HepG2 (cell line): ENCODE measurements at regions not wholly inside any gene's neighbourhood (a gene's known extent, or its start where the extent isn't known, plus 50 kb on each side); places are given as distances from the start of the nearest gene placed in this dataset.

Experiments
- ATAC-seq: fragments of 200-7000 bp; cut with Tn5 transposase; 3 replicates; pipeline ENCODE4 v1.9.1; 2020; ENCODE audit warnings: mild to moderate bottlenecking, moderate library complexity
- BruUV-seq: library from RNA; stranded (reverse); fragments of 400-500 nt; replicated peaks from 2 replicates; lab custom pipeline; 2021; lab: Mats Ljungman, UMichigan
- CTCF ChIA-PET: fragments of 300-600 bp; formaldehyde crosslinking; extraction: SDS; loops from one replicate; lab custom pipeline; 2021; ENCODE audit warnings: low total read pairs, inconsistent platforms, low intra/inter-chr PET ratio; lab: Yijun Ruan, JAX
- POLR2A ChIA-PET: fragments of 350-600 bp; sonication (Branson Sonifier 250); formaldehyde crosslinking; loops from one replicate; lab custom pipeline; 2020; ENCODE audit warnings: antibody characterized with exemption, inconsistent platforms; lab: Yijun Ruan, JAX
- DNase-seq: peaks from one replicate; pipeline ENCODE4 v3.0.0-alpha.2; 2015; ENCODE audit warnings: low spot score
- FAIRE-seq: peaks from 3 replicates; lab custom pipeline; 2011; peaks lifted over from hg19 to GRCh38; lab: Jason Lieb, UNC
- H2AFZ ChIP-seq: one replicate; pipeline ENCODE4 v1.6.1; 2011; ENCODE audit warnings: low read length, inconsistent platforms
- H3K27ac ChIP-seq: fragments of 300-600 bp; 3 replicates; pipeline ENCODE4 v1.8.0; 2011; ENCODE audit warnings: mixed run types, mild to moderate bottlenecking, mixed read lengths, low read length, inconsistent platforms; ENCODE audit not compliant: insufficient read depth; ENCODE audit errors: extremely low read length
- H3K27me3 ChIP-seq, 2 experiments: fragments of 200-600 bp in 1 of 2; 2 replicates in 1 of 2; 3 replicates in 1 of 2; pipeline versions ENCODE4 v1.6.0 to v1.8.0; 2011; ENCODE audit warnings: low read length in 2 of 2, mild to moderate bottlenecking in 2 of 2, moderate library complexity in 2 of 2, inconsistent platforms in 1 of 2; ENCODE audit not compliant: insufficient read depth in 2 of 2, control insufficient read depth in 1 of 2
- H3K36me3 ChIP-seq, 2 experiments: fragments of 200-600 bp in 1 of 2; replicated peaks in 1 of 2; 2 replicates in 1 of 2; 3 replicates in 1 of 2; pipeline versions ENCODE4 v1.5.1 to v1.8.0; 2011; ENCODE audit warnings: low read length in 2 of 2, inconsistent platforms in 1 of 2; ENCODE audit not compliant: insufficient read depth in 2 of 2, control insufficient read depth in 1 of 2
- H3K4me1 ChIP-seq: 2 replicates; pipeline ENCODE4 v1.5.1; 2012; ENCODE audit warnings: low read length, inconsistent platforms; ENCODE audit not compliant: insufficient read depth
- H3K4me2 ChIP-seq: 2 replicates; pipeline ENCODE4 v1.6.0; 2011; ENCODE audit warnings: low read depth, low read length, inconsistent platforms
- H3K4me3 ChIP-seq, 3 experiments: fragments of 200-600 bp in 1 of 3; sonication (generic), shearing (Covaris generic) in 1 of 3; replicated peaks in 1 of 3; 2 replicates each; pipeline ENCODE4 v1.5.1; 2011 to 2016; ENCODE audit warnings: low read length in 3 of 3, inconsistent platforms in 2 of 3, low read depth in 2 of 3, mild to moderate bottlenecking in 2 of 3, control low read depth in 1 of 3, mixed read lengths in 1 of 3; ENCODE audit not compliant: insufficient read depth in 1 of 3
- H3K79me2 ChIP-seq: one replicate; pipeline ENCODE4 v1.6.1; 2011; ENCODE audit warnings: low read length, inconsistent platforms; ENCODE audit not compliant: insufficient read depth
- H3K9ac ChIP-seq: 2 replicates; pipeline ENCODE4 v1.6.0; 2011; ENCODE audit warnings: mild to moderate bottlenecking, low read depth, low read length, inconsistent platforms; ENCODE audit not compliant: insufficient read depth
- H3K9me3 ChIP-seq: 2 replicates; pipeline ENCODE4 v1.5.1; 2012; ENCODE audit warnings: mild to moderate bottlenecking, low read length
- H4K20me1 ChIP-seq: 2 replicates; pipeline ENCODE4 v1.6.0; 2011; ENCODE audit warnings: inconsistent platforms, mild to moderate bottlenecking, low read length, moderate library complexity; ENCODE audit not compliant: insufficient read depth
- ADNP ChIP-seq: sonication (generic); formaldehyde crosslinking; IDR thresholded peaks from 2 replicates; pipeline ENCODE4 v1.4.0; 2020; ENCODE audit warnings: missing genetic modification reagents
- NR3C1 ChIP-seq: sonication (generic); formaldehyde crosslinking; IDR thresholded peaks from 2 replicates; pipeline ENCODE4 v1.4.0; 2020; ENCODE audit warnings: missing genetic modification reagents
- POGZ ChIP-seq: sonication (generic); formaldehyde crosslinking; IDR thresholded peaks from 2 replicates; pipeline ENCODE4 v1.4.0; 2020; ENCODE audit warnings: mild to moderate bottlenecking, missing genetic modification reagents
- RFX3 ChIP-seq: IDR thresholded peaks from 2 replicates; pipeline ENCODE4 v1.6.1; 2016; ENCODE audit warnings: missing biosample characterization, missing genetic modification reagents
- TCF7L2 ChIP-seq: IDR thresholded peaks from 2 replicates; pipeline ENCODE4 v1.6.1; 2011; ENCODE audit warnings: mild to moderate bottlenecking, low read depth, low read length, moderate library complexity
- ZC3H13 ChIP-seq: sonication (generic); formaldehyde crosslinking; IDR thresholded peaks from 2 replicates; pipeline ENCODE4 v1.8.1; 2023; ENCODE audit warnings: mild to moderate bottlenecking, missing genetic modification reagents, moderate library complexity
- ZC3H4 ChIP-seq: sonication (generic); formaldehyde crosslinking; IDR thresholded peaks from 2 replicates; pipeline ENCODE4 v1.4.0; 2020; ENCODE audit warnings: missing genetic modification reagents, borderline replicate concordance
- ZNF234 ChIP-seq: sonication (generic); formaldehyde crosslinking; conservative IDR thresholded peaks from 2 replicates; pipeline ENCODE4 v1.5.1; 2020; ENCODE audit warnings: mild to moderate bottlenecking, missing genetic modification reagents
- ZNF556 ChIP-seq: sonication (generic); formaldehyde crosslinking; IDR thresholded peaks from 2 replicates; pipeline ENCODE4 v1.4.0; 2020; ENCODE audit warnings: mild to moderate bottlenecking, missing genetic modification reagents, borderline replicate concordance
- ZNF644 ChIP-seq: IDR thresholded peaks from 2 replicates; pipeline ENCODE4 v1.6.1; 2016; ENCODE audit warnings: low read depth
- ZNF672 ChIP-seq: sonication (generic); formaldehyde crosslinking; IDR thresholded peaks from 2 replicates; pipeline ENCODE4 v1.8.1; 2022; ENCODE audit warnings: missing genetic modification reagents
- WGBS: methylation state at CpG from one replicate; pipeline ENCODE4 v1.1.6; 2017; ENCODE audit warnings: low lambda C conversion rate; 5-methylcytosine and 5-hydroxymethylcytosine counted together
- in situ Hi-C: cut with HindIII; loops from 2 replicates; pipeline ENCODE4 v1.10.0; 2017; ENCODE audit warnings: low pct_unique_long_range_greater_than_20kb; ENCODE audit not compliant: extremely low pct_ligation_motif_present
- intact Hi-C: fragments of 100-400 bp; cut with micrococcal nuclease; formaldehyde crosslinking; loops from one replicate; pipeline ENCODE4 v1.10.0; 2022; ENCODE audit not compliant: unreplicated experiment
- TF ChIP-seq, protein P1 (sequence below): sonication (generic); formaldehyde crosslinking; IDR thresholded peaks from 2 replicates; pipeline ENCODE4 v1.8.1; 2023; ENCODE audit warnings: mild to moderate bottlenecking, missing genetic modification reagents, borderline replicate concordance
- TF ChIP-seq, protein P2 (sequence below): sonication (generic); formaldehyde crosslinking; IDR thresholded peaks from 2 replicates; pipeline ENCODE4 v1.4.0; 2020; ENCODE audit warnings: low read depth, mild to moderate bottlenecking, missing genetic modification reagents
- TF ChIP-seq, protein P3 (sequence below): sonication (generic); formaldehyde crosslinking; IDR thresholded peaks from 2 replicates; pipeline ENCODE4 v1.9.0; 2021; ENCODE audit warnings: missing genetic modification reagents, mild to moderate bottlenecking, borderline replicate concordance
- TF ChIP-seq, protein P4 (sequence below): sonication (generic); formaldehyde crosslinking; IDR thresholded peaks from 2 replicates; pipeline ENCODE4 v1.5.1; 2020; ENCODE audit warnings: missing genetic modification reagents, mild to moderate bottlenecking, borderline replicate concordance

DNA sequence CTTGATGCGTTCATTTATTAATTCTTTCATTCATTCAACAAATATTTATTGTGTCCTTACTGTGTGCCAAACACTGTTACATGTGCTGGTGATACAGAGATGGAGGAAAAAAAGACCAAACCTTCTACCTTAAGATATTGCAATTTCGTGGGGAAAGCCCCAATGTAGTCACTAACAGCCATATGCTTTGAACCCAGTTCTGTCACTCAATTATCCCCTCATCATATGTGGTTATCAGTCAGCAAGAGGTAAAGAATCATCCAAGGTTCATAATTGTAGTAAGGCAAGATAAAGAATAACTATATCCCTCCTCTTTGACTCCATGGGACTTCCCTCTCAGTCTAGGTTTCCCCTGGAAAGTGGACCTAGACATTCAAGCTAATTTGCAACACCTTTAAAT lies 1185.6 kb upstream of the CELF4 start:
- TF ChIP-seq TCF7L2 = no peak
- no peak for TF ChIP-seq RFX3 (CRISPR knock-in tag)
- no peak for TF ChIP-seq ZNF556 (CRISPR knock-in tag)
- TF ChIP-seq, protein P1, sequence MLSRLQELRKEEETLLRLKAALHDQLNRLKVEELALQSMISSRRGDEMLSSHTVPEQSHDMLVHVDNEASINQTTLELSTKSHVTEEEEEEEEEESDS (CRISPR knock-in tag) = no peak
- TF ChIP-seq, protein P2, sequence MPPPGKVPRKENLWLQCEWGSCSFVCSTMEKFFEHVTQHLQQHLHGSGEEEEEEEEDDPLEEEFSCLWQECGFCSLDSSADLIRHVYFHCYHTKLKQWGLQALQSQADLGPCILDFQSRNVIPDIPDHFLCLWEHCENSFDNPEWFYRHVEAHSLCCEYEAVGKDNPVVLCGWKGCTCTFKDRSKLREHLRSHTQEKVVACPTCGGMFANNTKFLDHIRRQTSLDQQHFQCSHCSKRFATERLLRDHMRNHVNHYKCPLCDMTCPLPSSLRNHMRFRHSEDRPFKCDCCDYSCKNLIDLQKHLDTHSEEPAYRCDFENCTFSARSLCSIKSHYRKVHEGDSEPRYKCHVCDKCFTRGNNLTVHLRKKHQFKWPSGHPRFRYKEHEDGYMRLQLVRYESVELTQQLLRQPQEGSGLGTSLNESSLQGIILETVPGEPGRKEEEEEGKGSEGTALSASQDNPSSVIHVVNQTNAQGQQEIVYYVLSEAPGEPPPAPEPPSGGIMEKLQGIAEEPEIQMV = no peak
- TF ChIP-seq, protein P3, sequence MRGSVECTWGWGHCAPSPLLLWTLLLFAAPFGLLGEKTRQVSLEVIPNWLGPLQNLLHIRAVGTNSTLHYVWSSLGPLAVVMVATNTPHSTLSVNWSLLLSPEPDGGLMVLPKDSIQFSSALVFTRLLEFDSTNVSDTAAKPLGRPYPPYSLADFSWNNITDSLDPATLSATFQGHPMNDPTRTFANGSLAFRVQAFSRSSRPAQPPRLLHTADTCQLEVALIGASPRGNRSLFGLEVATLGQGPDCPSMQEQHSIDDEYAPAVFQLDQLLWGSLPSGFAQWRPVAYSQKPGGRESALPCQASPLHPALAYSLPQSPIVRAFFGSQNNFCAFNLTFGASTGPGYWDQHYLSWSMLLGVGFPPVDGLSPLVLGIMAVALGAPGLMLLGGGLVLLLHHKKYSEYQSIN (CRISPR knock-in tag) = no peak
- TF ChIP-seq, all 625 proteins: peak for 0
- intact Hi-C loops = no loop called here
- DNase-seq (no peak), FAIRE-seq (no peak), ATAC-seq (no peak)
- BruUV-seq = no TSS peak
- Histone ChIP-seq H3K9me3 (no peaks in the 10 kb centered on the region), H3K4me2 (no peak overlapping the region), H3K4me3 (no peak overlapping the region), H3K79me2 (no peaks in the 10 kb centered on the region), H2AFZ (no peak overlapping the region), H4K20me1 (no peaks in the 10 kb centered on the region), H3K36me3 (no peaks in the 10 kb centered on the region), H3K27me3 (no peaks in the 10 kb centered on the region), H3K4me1 (no peaks in the 10 kb centered on the region), H3K27ac (no peak overlapping the region), H3K9ac (no peak overlapping the region)
- CTCF ChIA-PET = no interaction called here
- WGBS = 2% methylated on average over 2 of the region's 2 CpGs
- POLR2A ChIA-PET = no interaction called here
- in situ Hi-C loops = no loop called here

DNA sequence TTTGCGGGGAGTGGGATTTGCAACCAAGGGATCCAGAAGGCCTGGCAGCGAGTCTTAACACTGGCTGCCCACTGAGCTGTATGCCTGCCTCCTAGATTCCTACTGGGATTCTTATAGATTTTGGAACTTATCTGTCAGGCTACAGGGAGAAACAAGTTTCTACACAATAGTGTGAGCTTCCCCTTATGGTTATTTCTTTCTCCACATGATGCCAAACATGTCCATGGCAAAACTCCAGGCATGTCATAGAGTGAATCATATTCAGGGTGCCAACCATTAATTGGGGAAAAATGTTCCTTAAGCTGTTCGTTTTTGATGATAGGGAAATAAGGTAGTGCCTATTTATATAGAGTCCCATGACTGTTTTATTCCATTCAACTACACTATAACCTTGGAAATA lies 1185.2 kb upstream of the CELF4 start:
- Histone ChIP-seq H3K4me1 (no peaks in the 10 kb centered on the region), H3K79me2 (no peaks in the 10 kb centered on the region), H3K4me2 (no peak overlapping the region), H3K27me3 (no peaks in the 10 kb centered on the region), H3K27ac (no peak overlapping the region), H3K9ac (no peak overlapping the region), H3K4me3 (no peak overlapping the region), H3K9me3 (no peaks in the 10 kb centered on the region), H3K36me3 (no peaks in the 10 kb centered on the region), H2AFZ (no peak overlapping the region), H4K20me1 (no peaks in the 10 kb centered on the region)
- FAIRE-seq (no peak), ATAC-seq (no peak), DNase-seq (no peak)
- BruUV-seq = no TSS peak
- no peak for TF ChIP-seq POGZ (CRISPR knock-in tag)
- TF ChIP-seq ZC3H4 (CRISPR knock-in tag) = no peak
- TF ChIP-seq ZNF672 (CRISPR knock-in tag) = no peak
- no peak for TF ChIP-seq ADNP (CRISPR knock-in tag)
- no peak for TF ChIP-seq ZC3H13 (CRISPR knock-in tag)
- TF ChIP-seq ZNF644 (CRISPR knock-in tag) = no peak
- no peak for TF ChIP-seq NR3C1 (CRISPR knock-in tag)
- no peak for TF ChIP-seq ZNF234 (CRISPR knock-in tag)
- TF ChIP-seq, protein P4, sequence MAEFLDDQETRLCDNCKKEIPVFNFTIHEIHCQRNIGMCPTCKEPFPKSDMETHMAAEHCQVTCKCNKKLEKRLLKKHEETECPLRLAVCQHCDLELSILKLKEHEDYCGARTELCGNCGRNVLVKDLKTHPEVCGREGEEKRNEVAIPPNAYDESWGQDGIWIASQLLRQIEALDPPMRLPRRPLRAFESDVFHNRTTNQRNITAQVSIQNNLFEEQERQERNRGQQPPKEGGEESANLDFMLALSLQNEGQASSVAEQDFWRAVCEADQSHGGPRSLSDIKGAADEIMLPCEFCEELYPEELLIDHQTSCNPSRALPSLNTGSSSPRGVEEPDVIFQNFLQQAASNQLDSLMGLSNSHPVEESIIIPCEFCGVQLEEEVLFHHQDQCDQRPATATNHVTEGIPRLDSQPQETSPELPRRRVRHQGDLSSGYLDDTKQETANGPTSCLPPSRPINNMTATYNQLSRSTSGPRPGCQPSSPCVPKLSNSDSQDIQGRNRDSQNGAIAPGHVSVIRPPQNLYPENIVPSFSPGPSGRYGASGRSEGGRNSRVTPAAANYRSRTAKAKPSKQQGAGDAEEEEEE (CRISPR knock-in tag) = no peak
- intact Hi-C loops = no loop called here
- ChIA-PET POLR2A (no interaction called here), CTCF (no interaction called here)
- in situ Hi-C loops = no loop called here
- WGBS = 10% methylated on average over 3 of the region's 3 CpGs
